DOHH2 (cell line): ENCODE measurements at regions not wholly inside any gene's neighbourhood (a gene's known extent, or its start where the extent isn't known, plus 50 kb on each side); places are given as distances from the start of the nearest gene placed in this dataset.

Source experiments
- H3F3A ChIP-seq: fragments of 200-600 bp; sonication (generic), shearing (Covaris generic); 2 replicates; pipeline ENCODE4 v1.6.0; 2016; ENCODE audit warnings: antibody characterized with exemption, mild to moderate bottlenecking; ENCODE audit not compliant: control insufficient read depth, insufficient read depth
- H3K27ac ChIP-seq: fragments of 200-600 bp; sonication (generic); 2 replicates; pipeline ENCODE4 v1.5.1; 2014; ENCODE audit warnings: low read depth, mild to moderate bottlenecking, low read length, moderate library complexity
- H3K27me3 ChIP-seq: fragments of 200-600 bp; sonication (generic); 2 replicates; pipeline ENCODE4 v1.6.1; 2014; ENCODE audit warnings: mild to moderate bottlenecking, low read length, mixed read lengths; ENCODE audit not compliant: control insufficient read depth
- H3K36me3 ChIP-seq: fragments of 200-600 bp; sonication (generic); 2 replicates; pipeline ENCODE4 v1.6.1; 2014; ENCODE audit warnings: mild to moderate bottlenecking, low read length, moderate library complexity, mixed read lengths; ENCODE audit not compliant: control insufficient read depth
- H3K4me1 ChIP-seq: fragments of 200-600 bp; sonication (generic); 2 replicates; pipeline ENCODE4 v1.6.1; 2014; ENCODE audit warnings: mild to moderate bottlenecking, low read length, mixed read lengths; ENCODE audit not compliant: control insufficient read depth
- H3K4me2 ChIP-seq: fragments of 200-600 bp; sonication (generic); 2 replicates; pipeline ENCODE4 v1.6.0; 2014; ENCODE audit warnings: mild to moderate bottlenecking, low read length, moderate library complexity
- H3K4me3 ChIP-seq: fragments of 200-600 bp; sonication (generic); 2 replicates; pipeline ENCODE4 v1.5.1; 2014; ENCODE audit warnings: mild to moderate bottlenecking, low read length, mixed read lengths
- H3K79me2 ChIP-seq: fragments of 200-600 bp; sonication (generic); 2 replicates; pipeline ENCODE4 v1.6.1; 2014; ENCODE audit warnings: mild to moderate bottlenecking, low read length, mixed read lengths; ENCODE audit not compliant: control insufficient read depth
- H3K9me2 ChIP-seq: fragments of 200-600 bp; sonication (generic); replicated peaks from 2 replicates; pipeline ENCODE4 v1.6.1; 2014; ENCODE audit warnings: mild to moderate bottlenecking, low read length, mixed read lengths; ENCODE audit not compliant: control insufficient read depth
- H3K9me3 ChIP-seq: fragments of 200-600 bp; sonication (generic); 2 replicates; pipeline ENCODE4 v1.6.1; 2014; ENCODE audit warnings: antibody characterized with exemption, low read length, mixed read lengths; ENCODE audit not compliant: control insufficient read depth, insufficient read depth
- H4K20me1 ChIP-seq: fragments of 200-600 bp; sonication (generic); 2 replicates; pipeline ENCODE4 v1.6.0; 2014; ENCODE audit warnings: low read depth, mild to moderate bottlenecking, antibody characterized with exemption, low read length, moderate library complexity; ENCODE audit not compliant: control insufficient read depth, insufficient read depth
- CTCF ChIP-seq: fragments of 200-600 bp; sonication (generic); IDR thresholded peaks from one replicate; pipeline ENCODE4 v1.5.1; 2014; ENCODE audit warnings: antibody characterized with exemption, mild to moderate bottlenecking, low read depth, low read length; ENCODE audit not compliant: poor library complexity, severe bottlenecking
- EZH2phosphoT487 ChIP-seq: fragments of 200-600 bp; sonication (generic); IDR thresholded peaks from 2 replicates; pipeline ENCODE4 v1.6.1; 2017; ENCODE audit warnings: borderline replicate concordance, mild to moderate bottlenecking, antibody characterized with exemption, low read length, moderate library complexity, mixed read lengths

GRCh38 chr4:11606078-11606477 is 177.4 kb upstream of the HS3ST1 start:
- TF ChIP-seq EZH2phosphoT487, result no peak
- no peak for TF ChIP-seq CTCF
- Histone ChIP-seq H3K4me1 (no peaks in the 10 kb centered on the region), H3F3A (no peaks in the 10 kb centered on the region), H4K20me1 (no peaks in the 10 kb centered on the region), H3K27me3 (no peaks in the 10 kb centered on the region), H3K79me2 (no peaks in the 10 kb centered on the region), H3K27ac (no peak overlapping the region), H3K9me2 (no peaks in the 10 kb centered on the region), H3K4me2 (no peak overlapping the region), H3K4me3 (no peak overlapping the region), H3K9me3 (no peaks in the 10 kb centered on the region), H3K36me3 (no peaks in the 10 kb centered on the region)

GRCh38 chr4:11605597-11605996 is 176.9 kb upstream of the HS3ST1 start:
- Histone ChIP-seq H3K9me3 (no peaks in the 10 kb centered on the region), H4K20me1 (no peaks in the 10 kb centered on the region), H3F3A (no peaks in the 10 kb centered on the region), H3K27me3 (no peaks in the 10 kb centered on the region), H3K79me2 (no peaks in the 10 kb centered on the region), H3K4me1 (no peaks in the 10 kb centered on the region), H3K4me2 (no peak overlapping the region), H3K36me3 (no peaks in the 10 kb centered on the region), H3K27ac (no peak overlapping the region), H3K9me2 (no peaks in the 10 kb centered on the region), H3K4me3 (no peak overlapping the region)
- TF ChIP-seq EZH2phosphoT487, result no peak
- TF ChIP-seq CTCF, result no peak

- no peaks in the 10 kb centered on the region for H3K27me3 ChIP-seq
- no peaks in the 10 kb centered on the region for H3K9me3 ChIP-seq
- no peak overlapping the region for H3K4me3 ChIP-seq
- no peaks in the 10 kb centered on the region for H3K9me2 ChIP-seq
- no peak for TF ChIP-seq CTCF
- no peak for TF ChIP-seq EZH2phosphoT487
- H3K79me2 ChIP-seq, result no peaks in the 10 kb centered on the region
- no peaks in the 10 kb centered on the region for H3K4me1 ChIP-seq
- no peak overlapping the region for H3K27ac ChIP-seq
- H4K20me1 ChIP-seq, result no peaks in the 10 kb centered on the region
- no peaks in the 10 kb centered on the region for H3F3A ChIP-seq
- H3K36me3 ChIP-seq, result no peaks in the 10 kb centered on the region
- H3K4me2 ChIP-seq, result no peak overlapping the region
Observed at GRCh38 chr4:11604821-11605220, 176.1 kb upstream of the HS3ST1 start.
